ENCODE measurements at regions not wholly inside any gene's neighbourhood (a gene's known extent, or its start where the extent isn't known, plus 50 kb on each side); places are given as distances from the start of the nearest gene placed in this dataset.

GRCh38 chr1:212201461-212201860 lies 83.7 kb upstream of the PPP2R5A start:
- no TSS peak for BruUV-seq (replicated peaks)
- CTCF ChIA-PET = interaction anchor here (1.0 to 1.6 kb wide), 2 partner anchors 23 to 131 kb away, joined by 3 to 6 read pairs; no protein-coding TSS in a partner anchor

More at GRCh38 chr1:212201461-212201860, 83.7 kb upstream of the PPP2R5A start:
- peaks cover 8% of the 10 kb centered on the region for H3K4me1 ChIP-seq (ENCODE audit: control insufficient read depth, extremely low read depth, insufficient read depth, low read length)
- H4K20me1 ChIP-seq (replicated peaks; ENCODE audit: control insufficient read depth, extremely low read depth, insufficient read depth, low read length) = no peaks in the 10 kb centered on the region
- H3K4me2 ChIP-seq (ENCODE audit: insufficient read depth, low read length) = no peak overlapping the region
- dilution Hi-C loops (cut with MboI; ENCODE audit: extremely low pct_ligation_motif_present, low sequenced_read_pairs) = no loop called here
- no peak overlapping the region for H3K4me3 ChIP-seq (replicated peaks in 1 of 3; ENCODE audit: insufficient read depth in 1 of 3, low read depth in 1 of 3, low read length in 3 of 3)
- POLR2A ChIA-PET = no interaction called here
- intact Hi-C loops (cut with micrococcal nuclease) = no loop called here
- no peaks in the 10 kb centered on the region for H3K9me3 ChIP-seq (replicated peaks; ENCODE audit: control insufficient read depth, insufficient read depth, low read length)
- FAIRE-seq = no peak
- no peaks in the 10 kb centered on the region for H3K79me2 ChIP-seq (ENCODE audit: control insufficient read depth, insufficient read depth, low read length)
- DNase-seq (ENCODE audit: low read depth, low spot score) = no peak
- TF ChIP-seq JUN (IDR thresholded peaks at IDR 0.05; ENCODE audit: borderline replicate concordance, insufficient read depth, insufficient read length, low read depth) (no peak), MAX (IDR thresholded peaks at IDR 0.05; ENCODE audit: insufficient read depth, insufficient read length) (no peak), MYC (IDR thresholded peaks at IDR 0.05; ENCODE audit: low read depth, low read length) (no peak), EZH2 (IDR thresholded peaks at IDR 0.05; ENCODE audit: borderline replicate concordance, low read depth, low read length, severe bottlenecking) (no peak), POLR2A (IDR thresholded peaks at IDR 0.05; ENCODE audit: low read depth, low read length) (no peak), CTCF (IDR thresholded peaks at IDR 0.05; ENCODE audit: extremely low read depth in 1 of 2, insufficient read depth in 1 of 2, low read depth in 1 of 2, low read length in 2 of 2) (no peak), POLR2AphosphoS5 (IDR thresholded peaks at IDR 0.05; ENCODE audit: insufficient read depth, low read depth, low read length) (no peak), GATA2 (IDR thresholded peaks at IDR 0.05; ENCODE audit: insufficient read depth, insufficient read length, low read depth, low read length) (no peak), FOS (IDR thresholded peaks at IDR 0.05; ENCODE audit: borderline replicate concordance, insufficient read depth, low read length) (no peak)
- H3K27ac ChIP-seq (ENCODE audit: insufficient read depth, low read depth, low read length) = no peak overlapping the region
- no peak overlapping the region for H3K9ac ChIP-seq (replicated peaks; ENCODE audit: extremely low read depth, insufficient read depth, low read length)
- H3K36me3 ChIP-seq (ENCODE audit: control insufficient read depth in 2 of 2, extremely low read depth in 1 of 2, insufficient read depth in 2 of 2, low read length in 2 of 2) = no peaks in the 10 kb centered on the region
- no peaks in the 10 kb centered on the region for H3K27me3 ChIP-seq (ENCODE audit: control insufficient read depth in 2 of 2, insufficient read depth in 2 of 2, low read length in 2 of 2)
- H2AFZ ChIP-seq (ENCODE audit: low read depth, low read length) = no peak overlapping the region
- H3K9me1 ChIP-seq (replicated peaks; ENCODE audit: control insufficient read depth, extremely low read depth, insufficient read depth, low read length) = no peaks in the 10 kb centered on the region
